PC-9 (cell line): ENCODE measurements at regions not wholly inside any gene's neighbourhood (a gene's known extent, or its start where the extent isn't known, plus 50 kb on each side); places are given as distances from the start of the nearest gene placed in this dataset.

Experiments
- EZH2 ChIP-seq: fragments of 200-600 bp; sonication (generic); IDR thresholded peaks from 2 replicates; pipeline ENCODE4 v1.8.0; 2017; ENCODE audit warnings: antibody characterized with exemption, low read depth
- TF ChIP-seq, protein P1 (sequence below): fragments of 200-600 bp; sonication (generic); conservative IDR thresholded peaks from 2 replicates; pipeline ENCODE4 v1.6.1; 2017; ENCODE audit warnings: mixed run types, antibody characterized with exemption, mild to moderate bottlenecking, moderate library complexity

DNA sequence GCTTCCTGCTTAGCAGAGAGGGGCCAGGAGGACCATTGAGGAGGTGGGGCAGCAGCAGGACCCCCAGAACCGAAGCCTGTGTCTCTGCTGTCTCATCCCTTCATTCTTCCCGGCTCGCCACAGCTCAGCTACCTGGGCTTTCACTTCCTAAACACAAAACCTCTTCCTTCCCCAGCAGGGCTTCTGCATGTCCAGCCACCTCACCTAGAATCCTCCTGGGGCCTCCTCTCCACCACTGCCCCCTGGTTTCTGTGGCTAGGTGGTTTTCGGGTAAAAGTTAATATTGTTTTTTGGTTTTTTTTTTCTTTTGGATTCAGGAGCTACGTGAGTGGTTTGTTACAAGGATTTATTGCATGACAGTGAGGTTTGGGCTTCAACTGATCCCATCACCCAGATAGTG is 61.8 kb upstream of the PABPC3 start:
- TF ChIP-seq, protein P1, sequence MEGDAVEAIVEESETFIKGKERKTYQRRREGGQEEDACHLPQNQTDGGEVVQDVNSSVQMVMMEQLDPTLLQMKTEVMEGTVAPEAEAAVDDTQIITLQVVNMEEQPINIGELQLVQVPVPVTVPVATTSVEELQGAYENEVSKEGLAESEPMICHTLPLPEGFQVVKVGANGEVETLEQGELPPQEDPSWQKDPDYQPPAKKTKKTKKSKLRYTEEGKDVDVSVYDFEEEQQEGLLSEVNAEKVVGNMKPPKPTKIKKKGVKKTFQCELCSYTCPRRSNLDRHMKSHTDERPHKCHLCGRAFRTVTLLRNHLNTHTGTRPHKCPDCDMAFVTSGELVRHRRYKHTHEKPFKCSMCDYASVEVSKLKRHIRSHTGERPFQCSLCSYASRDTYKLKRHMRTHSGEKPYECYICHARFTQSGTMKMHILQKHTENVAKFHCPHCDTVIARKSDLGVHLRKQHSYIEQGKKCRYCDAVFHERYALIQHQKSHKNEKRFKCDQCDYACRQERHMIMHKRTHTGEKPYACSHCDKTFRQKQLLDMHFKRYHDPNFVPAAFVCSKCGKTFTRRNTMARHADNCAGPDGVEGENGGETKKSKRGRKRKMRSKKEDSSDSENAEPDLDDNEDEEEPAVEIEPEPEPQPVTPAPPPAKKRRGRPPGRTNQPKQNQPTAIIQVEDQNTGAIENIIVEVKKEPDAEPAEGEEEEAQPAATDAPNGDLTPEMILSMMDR, result no peak
- TF ChIP-seq EZH2, result no peak
